ENCODE measurements at regions not wholly inside any gene's neighbourhood (a gene's known extent, or its start where the extent isn't known, plus 50 kb on each side); places are given as distances from the start of the nearest gene placed in this dataset.
"Not testable (repeated sequence)": the region's sequence is repeated elsewhere in the genome, so short reads cannot be mapped to it uniquely, and the experiment has no call there.

GRCh38 chr6:16882230-16882629 lies 121.0 kb upstream of the ATXN1 start:
- peaks cover 23% of the 10 kb centered on the region for H3K9me3 ChIP-seq (ENCODE audit: control insufficient read depth, low read length)
- Mint-ChIP-seq H3K27ac (no peak overlapping the region), H3K27me3 (ENCODE audit: insufficient read depth) (no peaks in the 10 kb centered on the region), H3K4me1 (no peaks in the 10 kb centered on the region), H3K9me3 (peaks cover 55% of the 10 kb centered on the region), H3K36me3 (ENCODE audit: low read depth) (peaks cover 11% of the 10 kb centered on the region), H3K4me3 (no peak overlapping the region)
- no peak for TF ChIP-seq CTCF (conservative IDR thresholded peaks at IDR 0.05)
- no peak overlapping the region for H3K4me3 ChIP-seq (ENCODE audit: low read length)
- WGBS, 2 experiments (ENCODE audit: insufficient coverage in 1 of 2, insufficient read length in 1 of 2): 98% methylated on average over 1 of the region's 1 CpG; no CpG with 5 or more reads in 1 of the 2 experiments
- H3K27ac ChIP-seq (ENCODE audit: low read depth, low read length): no peak overlapping the region
- H3K9ac ChIP-seq (ENCODE audit: extremely low read depth, low read length, poor library complexity, severe bottlenecking): no peak overlapping the region
- no peak for DNase-seq
- H3K36me3 ChIP-seq (ENCODE audit: control insufficient read depth, insufficient read depth, low read length): no peaks in the 10 kb centered on the region
- no peaks in the 10 kb centered on the region for H3K4me1 ChIP-seq (ENCODE audit: control insufficient read depth, insufficient read depth, low read length)
- no peaks in the 10 kb centered on the region for H3K27me3 ChIP-seq (ENCODE audit: control insufficient read depth, insufficient read depth, low read length, poor library complexity, severe bottlenecking)

DNA sequence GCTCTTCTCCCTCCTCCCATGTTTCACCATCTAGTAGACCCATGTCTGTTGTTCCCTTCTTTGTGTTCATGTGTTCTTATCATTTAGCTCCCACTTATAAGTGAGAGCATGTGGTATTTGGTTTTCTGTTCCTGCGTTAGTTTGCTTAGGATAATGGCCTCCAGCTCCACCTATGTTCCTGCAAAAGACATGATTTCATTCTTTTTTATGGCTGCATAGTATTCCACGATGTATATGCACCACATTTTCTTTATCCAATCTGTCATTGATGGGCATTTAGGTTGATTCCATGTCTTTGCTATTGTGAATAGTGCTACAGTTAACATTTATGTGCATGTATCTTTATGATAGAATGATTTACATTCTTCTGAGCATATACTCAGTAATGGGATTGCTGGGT lies 115.6 kb upstream of the ATXN1 start:
- H3K27ac ChIP-seq (ENCODE audit: low read depth, low read length); H3K4me1 ChIP-seq (ENCODE audit: control insufficient read depth, insufficient read depth, low read length); H3K27me3 Mint-ChIP-seq (ENCODE audit: insufficient read depth); DNase-seq; H3K27me3 ChIP-seq (ENCODE audit: control insufficient read depth, insufficient read depth, low read length, poor library complexity, severe bottlenecking); H3K9me3 ChIP-seq (ENCODE audit: control insufficient read depth, low read length); H3K36me3 ChIP-seq (ENCODE audit: control insufficient read depth, insufficient read depth, low read length); H3K27ac Mint-ChIP-seq; H3K4me3 ChIP-seq (ENCODE audit: low read length); H3K4me3 Mint-ChIP-seq; H3K9ac ChIP-seq (ENCODE audit: extremely low read depth, low read length, poor library complexity, severe bottlenecking); H3K4me1 Mint-ChIP-seq; H3K36me3 Mint-ChIP-seq (ENCODE audit: low read depth): not testable (repeated sequence)
- 98 to 100% methylated on average over 2 of the region's 2 CpGs for WGBS, 2 experiments (ENCODE audit: insufficient coverage in 1 of 2, insufficient read length in 1 of 2)
- peaks cover 26% of the 10 kb centered on the region for H3K9me3 Mint-ChIP-seq

DNA sequence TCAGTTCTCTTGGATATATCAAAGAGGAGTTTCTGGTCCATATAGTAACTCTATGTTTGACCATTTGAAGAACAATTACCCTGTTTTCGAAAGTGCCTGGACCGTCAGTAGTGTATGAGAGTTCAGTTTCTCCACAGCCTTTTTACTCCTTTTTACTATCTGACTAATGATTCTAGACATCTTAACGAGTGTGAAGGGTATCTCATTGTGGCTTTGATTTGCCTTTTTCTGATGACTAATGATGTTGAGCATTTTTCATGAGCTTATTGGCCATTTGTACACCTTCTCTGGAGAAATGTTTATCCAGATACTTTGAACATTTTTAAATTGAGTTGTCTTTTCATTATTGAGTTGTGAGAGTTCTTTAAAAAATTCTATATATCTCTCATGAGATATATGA lies 114.9 kb upstream of the ATXN1 start:
- Mint-ChIP-seq H3K27ac (no peak overlapping the region), H3K27me3 (ENCODE audit: insufficient read depth) (no peaks in the 10 kb centered on the region), H3K36me3 (ENCODE audit: low read depth) (peaks cover 2% of the 10 kb centered on the region), H3K9me3 (peaks cover 26% of the 10 kb centered on the region), H3K4me3 (no peak overlapping the region), H3K4me1 (no peaks in the 10 kb centered on the region)
- Histone ChIP-seq H3K4me3 (ENCODE audit: low read length) (no peak overlapping the region), H3K9me3 (ENCODE audit: control insufficient read depth, low read length) (peaks cover 4% of the 10 kb centered on the region), H3K27ac (ENCODE audit: low read depth, low read length) (no peak overlapping the region), H3K9ac (ENCODE audit: extremely low read depth, low read length, poor library complexity, severe bottlenecking) (no peak overlapping the region), H3K36me3 (ENCODE audit: control insufficient read depth, insufficient read depth, low read length) (no peaks in the 10 kb centered on the region), H3K27me3 (ENCODE audit: control insufficient read depth, insufficient read depth, low read length, poor library complexity, severe bottlenecking) (no peaks in the 10 kb centered on the region), H3K4me1 (ENCODE audit: control insufficient read depth, insufficient read depth, low read length) (peaks cover 3% of the 10 kb centered on the region)
- TF ChIP-seq CTCF (conservative IDR thresholded peaks at IDR 0.05): no peak
- DNase-seq: no peak
- WGBS, 2 experiments (ENCODE audit: insufficient coverage in 1 of 2, insufficient read length in 1 of 2): 83% methylated on average over 3 of the region's 3 CpGs; no CpG with 5 or more reads in 1 of the 2 experiments

DNA sequence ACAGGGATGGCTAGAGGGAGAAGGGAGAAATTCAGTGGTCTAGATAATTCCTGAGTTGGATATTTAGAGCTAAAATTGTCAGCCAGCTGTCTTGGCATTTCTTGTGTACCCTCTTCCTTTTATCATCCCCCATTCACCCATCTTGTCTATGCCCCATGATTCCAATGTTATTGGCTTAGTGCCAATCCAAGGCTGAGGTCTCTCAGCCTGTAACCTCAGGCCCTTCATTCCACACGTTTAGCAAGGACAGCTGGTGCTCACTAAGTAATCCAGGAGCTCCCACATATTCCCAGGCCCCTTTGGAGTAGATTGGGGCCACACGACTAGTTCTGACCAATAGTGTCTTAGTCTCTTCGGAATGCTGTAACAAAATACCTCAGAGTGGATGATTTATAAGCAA lies 112.4 kb upstream of the ATXN1 start:
- H3K27me3 Mint-ChIP-seq (ENCODE audit: insufficient read depth): no peaks in the 10 kb centered on the region
- Histone ChIP-seq H3K4me1 (ENCODE audit: control insufficient read depth, insufficient read depth, low read length) (peaks cover 3% of the 10 kb centered on the region), H3K36me3 (ENCODE audit: control insufficient read depth, insufficient read depth, low read length) (no peaks in the 10 kb centered on the region), H3K27me3 (ENCODE audit: control insufficient read depth, insufficient read depth, low read length, poor library complexity, severe bottlenecking) (no peaks in the 10 kb centered on the region), H3K9me3 (ENCODE audit: control insufficient read depth, low read length) (peaks cover under 1% of the 10 kb centered on the region), H3K27ac (ENCODE audit: low read depth, low read length) (no peak overlapping the region), H3K4me3 (ENCODE audit: low read length) (no peak overlapping the region), H3K9ac (ENCODE audit: extremely low read depth, low read length, poor library complexity, severe bottlenecking) (no peak overlapping the region)
- WGBS, 2 experiments (ENCODE audit: insufficient coverage in 1 of 2, insufficient read length in 1 of 2): 83 to 89% methylated on average over 1 to 3 of the region's 3 CpGs
- H3K4me1 Mint-ChIP-seq: peaks cover 7% of the 10 kb centered on the region
- H3K27ac Mint-ChIP-seq: no peak overlapping the region
- no peak overlapping the region for H3K4me3 Mint-ChIP-seq
- H3K36me3 Mint-ChIP-seq (ENCODE audit: low read depth): no peaks in the 10 kb centered on the region
- no peak for DNase-seq
- peaks cover 19% of the 10 kb centered on the region for H3K9me3 Mint-ChIP-seq
- no peak for TF ChIP-seq CTCF (conservative IDR thresholded peaks at IDR 0.05)
